T-helper 2 cell (primary cell): ENCODE measurements at regions not wholly inside any gene's neighbourhood (a gene's known extent, or its start where the extent isn't known, plus 50 kb on each side); places are given as distances from the start of the nearest gene placed in this dataset.

Experiments
- DNase-seq, 5 experiments: peaks; one replicate each; pipeline versions ENCODE4 v3.0.0 to v3.0.0-alpha.2; 2012 to 2022

- no peak for DNase-seq
These were observed 241.4 kb upstream of the DYNLRB2 start for GRCh38 chr16:80299416-80299815.

GRCh38 chr16:80298676-80299075 is 242.1 kb upstream of the DYNLRB2 start:
- DNase-seq: no peak

- no peak for DNase-seq
These were observed 244.8 kb upstream of the DYNLRB2 start for GRCh38 chr16:80296034-80296433.

- DNase-seq: no peak
These were observed 246.6 kb upstream of the DYNLRB2 start for GRCh38 chr16:80294172-80294571.

GRCh38 chr16:80288616-80289015 is 252.2 kb upstream of the DYNLRB2 start:
- no peak for DNase-seq

- no peak for DNase-seq
These were observed 253.1 kb upstream of the DYNLRB2 start for GRCh38 chr16:80287674-80288073.

GRCh38 chr16:80285104-80285503 is 255.7 kb upstream of the DYNLRB2 start:
- DNase-seq: no peak

GRCh38 chr16:80283466-80284392 is 257.1 kb upstream of the DYNLRB2 start:
- DNase-seq: no peak

GRCh38 chr16:80280557-80280956 is 260.2 kb upstream of the DYNLRB2 start:
- no peak for DNase-seq

- DNase-seq: no peak
These were observed 261.1 kb upstream of the DYNLRB2 start for GRCh38 chr16:80279656-80280055.

- no peak for DNase-seq
These were observed 263.6 kb upstream of the DYNLRB2 start for GRCh38 chr16:80277182-80277581.

GRCh38 chr16:80274576-80275191 is 266.1 kb upstream of the DYNLRB2 start:
- no peak for DNase-seq

- peak in 1 of 5 experiments; percentile 10 for DNase-seq
These were observed 266.9 kb upstream of the DYNLRB2 start for GRCh38 chr16:80273635-80274538.

GRCh38 chr16:80265624-80266306 is 275.0 kb upstream of the DYNLRB2 start:
- DNase-seq: no peak

- peak in 1 of 5 experiments; percentile 85 for DNase-seq
These were observed 276.7 kb upstream of the DYNLRB2 start for GRCh38 chr16:80263848-80264694.

- DNase-seq: no peak
These were observed 277.5 kb upstream of the DYNLRB2 start for GRCh38 chr16:80263181-80263823.

GRCh38 chr16:80260906-80261311 is 279.9 kb upstream of the DYNLRB2 start:
- DNase-seq: no peak

GRCh38 chr16:80259290-80259805 is 281.4 kb upstream of the DYNLRB2 start:
- no peak for DNase-seq

GRCh38 chr16:80258407-80258806 is 282.4 kb upstream of the DYNLRB2 start:
- no peak for DNase-seq

GRCh38 chr16:80254970-80255369 is 285.8 kb upstream of the DYNLRB2 start:
- no peak for DNase-seq

- DNase-seq: no peak
These were observed 287.1 kb upstream of the DYNLRB2 start for GRCh38 chr16:80253741-80254140.
